ENCODE measurements at regions not wholly inside any gene's neighbourhood (a gene's known extent, or its start where the extent isn't known, plus 50 kb on each side); places are given as distances from the start of the nearest gene placed in this dataset.

DNA sequence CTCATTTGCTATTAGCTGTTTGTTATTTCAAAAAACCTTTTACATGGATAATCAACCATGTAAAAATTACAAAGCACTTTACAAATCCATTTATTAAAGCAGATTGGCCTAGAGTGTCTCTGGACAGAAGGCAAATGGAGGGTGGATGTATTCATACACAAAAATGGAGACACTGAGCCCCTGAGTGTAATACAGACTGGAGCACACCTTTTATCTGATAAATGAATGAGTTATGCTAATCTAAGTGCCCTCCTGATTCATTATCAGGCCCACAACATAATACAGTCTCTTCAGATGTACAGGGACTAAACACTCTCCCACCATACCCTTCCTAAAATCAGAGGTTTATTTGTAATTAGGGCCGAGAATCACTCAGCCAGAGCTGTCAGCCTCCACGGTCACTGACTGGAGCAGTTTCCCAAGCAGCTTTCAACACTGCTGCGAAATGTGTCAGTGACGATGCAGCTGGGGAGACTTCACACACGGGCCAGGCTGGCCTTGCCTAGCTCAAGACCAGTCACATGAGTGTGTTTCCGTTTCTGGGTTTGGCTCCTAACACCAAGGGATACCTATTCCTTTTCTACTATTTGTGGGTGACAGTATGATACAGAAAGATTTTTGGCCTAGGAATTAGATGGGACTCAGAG is 271.8 kb downstream of the ZIC1 start:
- Histone ChIP-seq H3K27me3 (ENCODE audit: control insufficient read depth, insufficient read depth, low read length) (no peaks in the 10 kb centered on the region), H3K4me1 (ENCODE audit: control insufficient read depth in 2 of 3, insufficient read depth in 2 of 3, low read depth in 1 of 3, low read length in 3 of 3) (no peaks in the 10 kb centered on the region), H3K4me3 (ENCODE audit: low read length in 3 of 3) (no peak overlapping the region), H3K9ac (ENCODE audit: low read length in 3 of 3) (no peak overlapping the region), H3K36me3 (ENCODE audit: control insufficient read depth in 2 of 3, insufficient read depth in 3 of 3, low read length in 3 of 3) (no peaks in the 10 kb centered on the region), H3K9me3 (ENCODE audit: control insufficient read depth in 2 of 3, insufficient read depth in 1 of 3, low read length in 3 of 3) (no peaks in the 10 kb centered on the region), H3K27ac (ENCODE audit: low read depth in 2 of 2, low read length in 2 of 2) (no peak overlapping the region)
- intact Hi-C loops (cut with DNase I) = no loop called here
- no peak for TF ChIP-seq CTCF (IDR thresholded peaks at IDR 0.05; ENCODE audit: borderline replicate concordance, extremely low read depth, insufficient read depth)
- peak in 3 of 5 donors; percentile 14 to 34 (median 33) for DNase-seq
- FAIRE-seq = no peak

- Histone ChIP-seq H3K9me3 (ENCODE audit: control insufficient read depth in 2 of 3, insufficient read depth in 1 of 3, low read length in 3 of 3) (no peaks in the 10 kb centered on the region), H3K27me3 (ENCODE audit: control insufficient read depth, insufficient read depth, low read length) (no peaks in the 10 kb centered on the region), H3K36me3 (ENCODE audit: control insufficient read depth in 2 of 3, insufficient read depth in 3 of 3, low read length in 3 of 3) (no peaks in the 10 kb centered on the region), H3K4me3 (ENCODE audit: low read length in 3 of 3) (no peak overlapping the region), H3K9ac (ENCODE audit: low read length in 3 of 3) (no peak overlapping the region), H3K27ac (ENCODE audit: low read depth in 2 of 2, low read length in 2 of 2) (no peak overlapping the region), H3K4me1 (ENCODE audit: control insufficient read depth in 2 of 3, insufficient read depth in 2 of 3, low read depth in 1 of 3, low read length in 3 of 3) (no peaks in the 10 kb centered on the region)
- FAIRE-seq = no peak
- no peak for DNase-seq
- TF ChIP-seq CTCF (IDR thresholded peaks at IDR 0.05; ENCODE audit: borderline replicate concordance, extremely low read depth, insufficient read depth) = no peak
- intact Hi-C loops (cut with DNase I) = no loop called here
Measured at GRCh38 chr3:147688868-147689267, 279.7 kb downstream of the ZIC1 start.

DNA sequence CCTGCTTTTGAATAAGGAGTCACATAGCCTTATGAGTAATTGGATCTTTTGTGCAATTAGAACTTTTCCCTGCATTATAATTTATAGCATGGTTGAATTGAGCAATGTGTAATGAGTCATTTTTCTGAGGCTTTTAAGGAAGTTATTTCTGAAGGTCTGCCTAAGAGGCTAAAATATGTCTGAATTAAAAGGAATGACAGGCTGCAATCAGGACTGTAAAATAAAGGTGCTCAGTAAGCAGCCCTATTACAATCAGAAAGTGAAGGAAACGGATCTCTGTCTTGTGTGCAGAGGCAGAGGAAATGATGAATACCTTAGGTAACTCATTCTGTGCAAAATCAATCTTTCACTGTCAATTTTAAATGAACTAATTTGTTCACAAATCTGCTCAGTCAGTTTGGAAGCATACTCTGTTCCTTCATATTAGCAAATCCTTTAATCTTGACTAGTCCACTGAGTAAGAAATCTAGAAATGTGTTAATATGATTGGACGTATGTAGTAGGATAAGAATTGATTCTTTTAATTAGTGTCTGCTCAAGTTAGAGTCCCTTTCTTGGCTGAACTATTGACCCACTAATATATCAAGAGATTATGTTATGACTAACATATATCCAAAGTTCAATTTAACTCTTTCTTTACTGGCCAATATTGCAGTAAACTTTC is 290.1 kb downstream of the ZIC1 start:
- no peak overlapping the region for H3K9ac ChIP-seq (ENCODE audit: low read length in 3 of 3)
- FAIRE-seq (no peak), DNase-seq (no peak)
- no peaks in the 10 kb centered on the region for H3K36me3 ChIP-seq (ENCODE audit: control insufficient read depth in 2 of 3, insufficient read depth in 3 of 3, low read length in 3 of 3)
- H3K27ac ChIP-seq (ENCODE audit: low read depth in 2 of 2, low read length in 2 of 2) = no peak overlapping the region
- no peaks in the 10 kb centered on the region for H3K4me1 ChIP-seq (ENCODE audit: control insufficient read depth in 2 of 3, insufficient read depth in 2 of 3, low read depth in 1 of 3, low read length in 3 of 3)
- H3K9me3 ChIP-seq (ENCODE audit: control insufficient read depth in 2 of 3, insufficient read depth in 1 of 3, low read length in 3 of 3) = no peaks in the 10 kb centered on the region
- H3K27me3 ChIP-seq (ENCODE audit: control insufficient read depth, insufficient read depth, low read length) = no peaks in the 10 kb centered on the region
- intact Hi-C loops (cut with DNase I) = no loop called here
- TF ChIP-seq CTCF (IDR thresholded peaks at IDR 0.05; ENCODE audit: borderline replicate concordance, extremely low read depth, insufficient read depth) = no peak
- H3K4me3 ChIP-seq (ENCODE audit: low read length in 3 of 3) = no peak overlapping the region
